ENCODE measurements at regions not wholly inside any gene's neighbourhood (a gene's known extent, or its start where the extent isn't known, plus 50 kb on each side); places are given as distances from the start of the nearest gene placed in this dataset.

GRCh38 chr6:154887051-154887450 lies 108.1 kb upstream of the TIAM2 start:
- TF ChIP-seq POLR2A (IDR thresholded peaks at IDR 0.05; ENCODE audit: low read depth, low read length) (no peak), FOS (IDR thresholded peaks at IDR 0.05; ENCODE audit: borderline replicate concordance, insufficient read depth, low read length) (no peak), MYC (IDR thresholded peaks at IDR 0.05; ENCODE audit: low read depth, low read length) (no peak), CTCF (IDR thresholded peaks at IDR 0.05; ENCODE audit: extremely low read depth in 1 of 2, insufficient read depth in 1 of 2, low read depth in 1 of 2, low read length in 2 of 2) (no peak), MAX (IDR thresholded peaks at IDR 0.05; ENCODE audit: insufficient read depth, insufficient read length) (no peak), EZH2 (IDR thresholded peaks at IDR 0.05; ENCODE audit: borderline replicate concordance, low read depth, low read length, severe bottlenecking) (no peak), JUN (IDR thresholded peaks at IDR 0.05; ENCODE audit: borderline replicate concordance, insufficient read depth, insufficient read length, low read depth) (no peak), GATA2 (IDR thresholded peaks at IDR 0.05; ENCODE audit: insufficient read depth, insufficient read length, low read depth, low read length) (no peak), POLR2AphosphoS5 (IDR thresholded peaks at IDR 0.05; ENCODE audit: insufficient read depth, low read depth, low read length) (no peak)
- no TSS peak for BruUV-seq (replicated peaks)
- Histone ChIP-seq H2AFZ (ENCODE audit: low read depth, low read length) (no peak overlapping the region), H3K79me2 (ENCODE audit: control insufficient read depth, insufficient read depth, low read length) (no peaks in the 10 kb centered on the region), H4K20me1 (replicated peaks; ENCODE audit: control insufficient read depth, extremely low read depth, insufficient read depth, low read length) (no peaks in the 10 kb centered on the region), H3K36me3 (ENCODE audit: control insufficient read depth in 2 of 2, extremely low read depth in 1 of 2, insufficient read depth in 2 of 2, low read length in 2 of 2) (no peaks in the 10 kb centered on the region), H3K27ac (ENCODE audit: insufficient read depth, low read depth, low read length) (no peak overlapping the region), H3K4me2 (ENCODE audit: insufficient read depth, low read length) (no peak overlapping the region), H3K9me1 (replicated peaks; ENCODE audit: control insufficient read depth, extremely low read depth, insufficient read depth, low read length) (no peaks in the 10 kb centered on the region), H3K9me3 (replicated peaks; ENCODE audit: control insufficient read depth, insufficient read depth, low read length) (no peaks in the 10 kb centered on the region), H3K9ac (replicated peaks; ENCODE audit: extremely low read depth, insufficient read depth, low read length) (no peak overlapping the region), H3K4me3 (replicated peaks in 1 of 3; ENCODE audit: insufficient read depth in 1 of 3, low read depth in 1 of 3, low read length in 3 of 3) (no peak overlapping the region), H3K27me3 (ENCODE audit: control insufficient read depth in 2 of 2, insufficient read depth in 2 of 2, low read length in 2 of 2) (no peaks in the 10 kb centered on the region), H3K4me1 (ENCODE audit: control insufficient read depth, extremely low read depth, insufficient read depth, low read length) (no peaks in the 10 kb centered on the region)
- CTCF ChIA-PET: interaction anchor here (0.9 to 1.6 kb wide), 4 partner anchors 9 to 19 kb away, joined by 3 read pairs; no protein-coding TSS in a partner anchor
- FAIRE-seq (no peak), DNase-seq (ENCODE audit: low read depth, low spot score) (no peak)
- POLR2A ChIA-PET: no interaction called here
- dilution Hi-C loops (cut with MboI; ENCODE audit: extremely low pct_ligation_motif_present, low sequenced_read_pairs): no loop called here
- intact Hi-C loops (cut with micrococcal nuclease): no loop called here
